ENCODE measurements at regions not wholly inside any gene's neighbourhood (a gene's known extent, or its start where the extent isn't known, plus 50 kb on each side); places are given as distances from the start of the nearest gene placed in this dataset.

DNA sequence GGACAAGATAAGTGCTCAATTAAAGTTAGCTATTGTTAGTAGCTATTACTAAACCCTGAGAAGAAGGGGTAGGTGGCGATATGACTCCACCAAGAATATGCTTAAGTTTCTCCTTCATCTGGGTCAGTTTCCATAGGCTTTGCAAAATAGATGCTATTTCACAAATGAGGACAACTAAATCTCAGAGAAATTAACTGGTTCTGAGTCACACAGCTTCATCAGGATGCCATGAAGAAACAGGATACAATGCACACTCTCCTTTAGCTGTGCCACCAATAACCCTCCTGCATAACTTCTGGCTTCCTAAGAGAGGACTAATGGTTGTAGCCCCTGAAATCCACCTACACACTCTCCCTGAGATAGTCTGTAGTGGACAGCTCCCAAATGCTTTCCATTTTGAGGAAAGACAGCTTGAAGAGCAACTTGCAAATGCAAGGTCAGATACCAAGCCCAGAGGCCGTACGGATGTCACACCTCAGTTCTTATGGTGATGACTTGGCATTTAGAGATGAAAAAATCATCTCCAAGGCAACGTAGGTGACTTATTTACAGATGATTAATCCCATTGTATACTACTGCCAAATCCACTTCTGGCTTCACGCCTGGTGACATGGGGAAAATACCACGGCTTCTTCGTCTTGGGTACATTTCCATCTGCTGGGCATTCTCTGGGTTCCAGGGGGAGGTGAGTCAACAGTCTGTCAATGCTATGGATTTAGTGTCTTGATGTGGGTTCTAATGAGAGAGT lies 251.4 kb upstream of the IL12B start:
- TF ChIP-seq, protein P1, sequence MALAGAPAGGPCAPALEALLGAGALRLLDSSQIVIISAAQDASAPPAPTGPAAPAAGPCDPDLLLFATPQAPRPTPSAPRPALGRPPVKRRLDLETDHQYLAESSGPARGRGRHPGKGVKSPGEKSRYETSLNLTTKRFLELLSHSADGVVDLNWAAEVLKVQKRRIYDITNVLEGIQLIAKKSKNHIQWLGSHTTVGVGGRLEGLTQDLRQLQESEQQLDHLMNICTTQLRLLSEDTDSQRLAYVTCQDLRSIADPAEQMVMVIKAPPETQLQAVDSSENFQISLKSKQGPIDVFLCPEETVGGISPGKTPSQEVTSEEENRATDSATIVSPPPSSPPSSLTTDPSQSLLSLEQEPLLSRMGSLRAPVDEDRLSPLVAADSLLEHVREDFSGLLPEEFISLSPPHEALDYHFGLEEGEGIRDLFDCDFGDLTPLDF (CRISPR knock-in tag; IDR thresholded peaks at IDR 0.05), result no peak
- TF ChIP-seq, protein P2, sequence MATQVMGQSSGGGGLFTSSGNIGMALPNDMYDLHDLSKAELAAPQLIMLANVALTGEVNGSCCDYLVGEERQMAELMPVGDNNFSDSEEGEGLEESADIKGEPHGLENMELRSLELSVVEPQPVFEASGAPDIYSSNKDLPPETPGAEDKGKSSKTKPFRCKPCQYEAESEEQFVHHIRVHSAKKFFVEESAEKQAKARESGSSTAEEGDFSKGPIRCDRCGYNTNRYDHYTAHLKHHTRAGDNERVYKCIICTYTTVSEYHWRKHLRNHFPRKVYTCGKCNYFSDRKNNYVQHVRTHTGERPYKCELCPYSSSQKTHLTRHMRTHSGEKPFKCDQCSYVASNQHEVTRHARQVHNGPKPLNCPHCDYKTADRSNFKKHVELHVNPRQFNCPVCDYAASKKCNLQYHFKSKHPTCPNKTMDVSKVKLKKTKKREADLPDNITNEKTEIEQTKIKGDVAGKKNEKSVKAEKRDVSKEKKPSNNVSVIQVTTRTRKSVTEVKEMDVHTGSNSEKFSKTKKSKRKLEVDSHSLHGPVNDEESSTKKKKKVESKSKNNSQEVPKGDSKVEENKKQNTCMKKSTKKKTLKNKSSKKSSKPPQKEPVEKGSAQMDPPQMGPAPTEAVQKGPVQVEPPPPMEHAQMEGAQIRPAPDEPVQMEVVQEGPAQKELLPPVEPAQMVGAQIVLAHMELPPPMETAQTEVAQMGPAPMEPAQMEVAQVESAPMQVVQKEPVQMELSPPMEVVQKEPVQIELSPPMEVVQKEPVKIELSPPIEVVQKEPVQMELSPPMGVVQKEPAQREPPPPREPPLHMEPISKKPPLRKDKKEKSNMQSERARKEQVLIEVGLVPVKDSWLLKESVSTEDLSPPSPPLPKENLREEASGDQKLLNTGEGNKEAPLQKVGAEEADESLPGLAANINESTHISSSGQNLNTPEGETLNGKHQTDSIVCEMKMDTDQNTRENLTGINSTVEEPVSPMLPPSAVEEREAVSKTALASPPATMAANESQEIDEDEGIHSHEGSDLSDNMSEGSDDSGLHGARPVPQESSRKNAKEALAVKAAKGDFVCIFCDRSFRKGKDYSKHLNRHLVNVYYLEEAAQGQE (IDR thresholded peaks at IDR 0.05; ENCODE audit: borderline replicate concordance), result peak; percentile 28; the same call in 1 of the 2 replicates
- TF ChIP-seq, protein P2 (CRISPR knock-in tag; IDR thresholded peaks at IDR 0.05; ENCODE audit: low read depth), result no peak
- TF ChIP-seq EZH2 (IDR thresholded peaks at IDR 0.05; ENCODE audit: borderline replicate concordance, low read depth, low read length) (no peak), TGIF2 (CRISPR knock-in tag; IDR thresholded peaks at IDR 0.05) (no peak)
- TF ChIP-seq, protein P3, sequence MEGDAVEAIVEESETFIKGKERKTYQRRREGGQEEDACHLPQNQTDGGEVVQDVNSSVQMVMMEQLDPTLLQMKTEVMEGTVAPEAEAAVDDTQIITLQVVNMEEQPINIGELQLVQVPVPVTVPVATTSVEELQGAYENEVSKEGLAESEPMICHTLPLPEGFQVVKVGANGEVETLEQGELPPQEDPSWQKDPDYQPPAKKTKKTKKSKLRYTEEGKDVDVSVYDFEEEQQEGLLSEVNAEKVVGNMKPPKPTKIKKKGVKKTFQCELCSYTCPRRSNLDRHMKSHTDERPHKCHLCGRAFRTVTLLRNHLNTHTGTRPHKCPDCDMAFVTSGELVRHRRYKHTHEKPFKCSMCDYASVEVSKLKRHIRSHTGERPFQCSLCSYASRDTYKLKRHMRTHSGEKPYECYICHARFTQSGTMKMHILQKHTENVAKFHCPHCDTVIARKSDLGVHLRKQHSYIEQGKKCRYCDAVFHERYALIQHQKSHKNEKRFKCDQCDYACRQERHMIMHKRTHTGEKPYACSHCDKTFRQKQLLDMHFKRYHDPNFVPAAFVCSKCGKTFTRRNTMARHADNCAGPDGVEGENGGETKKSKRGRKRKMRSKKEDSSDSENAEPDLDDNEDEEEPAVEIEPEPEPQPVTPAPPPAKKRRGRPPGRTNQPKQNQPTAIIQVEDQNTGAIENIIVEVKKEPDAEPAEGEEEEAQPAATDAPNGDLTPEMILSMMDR (IDR thresholded peaks at IDR 0.05 in 2 of 3, conservative IDR thresholded peaks at IDR 0.05 in 1 of 3; ENCODE audit: insufficient read depth in 2 of 3, low read depth in 1 of 3, low read length in 3 of 3), result peak in 1 of 3 experiments; percentile 20; a peak in 1 of 6 replicates
- TF ChIP-seq, protein P4, sequence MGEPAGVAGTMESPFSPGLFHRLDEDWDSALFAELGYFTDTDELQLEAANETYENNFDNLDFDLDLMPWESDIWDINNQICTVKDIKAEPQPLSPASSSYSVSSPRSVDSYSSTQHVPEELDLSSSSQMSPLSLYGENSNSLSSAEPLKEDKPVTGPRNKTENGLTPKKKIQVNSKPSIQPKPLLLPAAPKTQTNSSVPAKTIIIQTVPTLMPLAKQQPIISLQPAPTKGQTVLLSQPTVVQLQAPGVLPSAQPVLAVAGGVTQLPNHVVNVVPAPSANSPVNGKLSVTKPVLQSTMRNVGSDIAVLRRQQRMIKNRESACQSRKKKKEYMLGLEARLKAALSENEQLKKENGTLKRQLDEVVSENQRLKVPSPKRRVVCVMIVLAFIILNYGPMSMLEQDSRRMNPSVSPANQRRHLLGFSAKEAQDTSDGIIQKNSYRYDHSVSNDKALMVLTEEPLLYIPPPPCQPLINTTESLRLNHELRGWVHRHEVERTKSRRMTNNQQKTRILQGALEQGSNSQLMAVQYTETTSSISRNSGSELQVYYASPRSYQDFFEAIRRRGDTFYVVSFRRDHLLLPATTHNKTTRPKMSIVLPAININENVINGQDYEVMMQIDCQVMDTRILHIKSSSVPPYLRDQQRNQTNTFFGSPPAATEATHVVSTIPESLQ (CRISPR knock-in tag; IDR thresholded peaks at IDR 0.05), result no peak
- TF ChIP-seq, protein P5, sequence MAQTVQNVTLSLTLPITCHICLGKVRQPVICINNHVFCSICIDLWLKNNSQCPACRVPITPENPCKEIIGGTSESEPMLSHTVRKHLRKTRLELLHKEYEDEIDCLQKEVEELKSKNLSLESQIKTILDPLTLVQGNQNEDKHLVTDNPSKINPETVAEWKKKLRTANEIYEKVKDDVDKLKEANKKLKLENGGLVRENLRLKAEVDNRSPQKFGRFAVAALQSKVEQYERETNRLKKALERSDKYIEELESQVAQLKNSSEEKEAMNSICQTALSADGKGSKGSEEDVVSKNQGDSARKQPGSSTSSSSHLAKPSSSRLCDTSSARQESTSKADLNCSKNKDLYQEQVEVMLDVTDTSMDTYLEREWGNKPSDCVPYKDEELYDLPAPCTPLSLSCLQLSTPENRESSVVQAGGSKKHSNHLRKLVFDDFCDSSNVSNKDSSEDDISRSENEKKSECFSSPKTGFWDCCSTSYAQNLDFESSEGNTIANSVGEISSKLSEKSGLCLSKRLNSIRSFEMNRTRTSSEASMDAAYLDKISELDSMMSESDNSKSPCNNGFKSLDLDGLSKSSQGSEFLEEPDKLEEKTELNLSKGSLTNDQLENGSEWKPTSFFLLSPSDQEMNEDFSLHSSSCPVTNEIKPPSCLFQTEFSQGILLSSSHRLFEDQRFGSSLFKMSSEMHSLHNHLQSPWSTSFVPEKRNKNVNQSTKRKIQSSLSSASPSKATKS (CRISPR knock-in tag; IDR thresholded peaks at IDR 0.05), result no peak
